NCI-H69 (cell line): ENCODE measurements at regions not wholly inside any gene's neighbourhood (a gene's known extent, or its start where the extent isn't known, plus 50 kb on each side); places are given as distances from the start of the nearest gene placed in this dataset.

ENCODE experiments used
- DNase-seq: peaks from one replicate; lab custom pipeline; 2025; lab: John Stamatoyannopoulos, UW

GRCh38 chr13:62305756-62306155 is 890.1 kb upstream of the PCDH20 start:
- no peak for DNase-seq

DNA sequence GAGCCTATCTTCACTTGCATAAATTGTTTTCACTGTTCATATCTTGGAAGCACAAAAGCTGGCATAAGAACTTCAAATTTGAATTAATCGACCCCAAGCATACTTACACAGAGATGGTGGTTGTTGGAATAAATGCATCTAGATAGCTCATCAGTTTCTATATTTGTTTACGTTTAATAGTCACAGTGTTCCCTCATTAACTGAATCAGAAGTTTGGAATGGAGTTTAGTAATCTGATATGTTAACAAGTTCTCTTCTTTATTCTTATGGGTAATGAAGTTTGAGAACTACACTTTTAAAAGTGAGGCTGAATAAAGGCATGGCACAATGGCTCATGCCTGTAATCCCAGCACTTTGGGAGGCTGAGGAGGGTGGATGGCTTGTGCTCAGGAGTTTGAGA is 886.7 kb upstream of the PCDH20 start:
- DNase-seq: no peak

DNA sequence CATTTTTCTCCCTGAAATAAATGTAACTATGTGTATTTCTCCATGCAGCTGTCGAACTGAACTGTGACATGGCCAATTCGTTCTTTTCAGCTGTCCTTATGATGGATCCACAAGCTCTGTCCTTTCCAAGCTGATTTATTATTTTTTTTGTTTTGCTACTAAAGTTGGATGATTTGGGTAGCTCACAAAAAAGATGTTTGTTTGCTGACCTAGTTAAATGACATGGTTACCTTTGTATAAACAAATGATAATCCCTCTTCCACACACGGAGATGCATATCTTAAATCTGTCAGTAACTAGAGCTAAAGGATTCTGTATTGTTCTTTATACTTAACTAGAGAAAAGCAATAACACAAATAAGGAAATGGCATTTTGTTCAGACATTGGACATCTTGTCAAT is 884.3 kb upstream of the PCDH20 start:
- DNase-seq: peak; percentile 20

DNA sequence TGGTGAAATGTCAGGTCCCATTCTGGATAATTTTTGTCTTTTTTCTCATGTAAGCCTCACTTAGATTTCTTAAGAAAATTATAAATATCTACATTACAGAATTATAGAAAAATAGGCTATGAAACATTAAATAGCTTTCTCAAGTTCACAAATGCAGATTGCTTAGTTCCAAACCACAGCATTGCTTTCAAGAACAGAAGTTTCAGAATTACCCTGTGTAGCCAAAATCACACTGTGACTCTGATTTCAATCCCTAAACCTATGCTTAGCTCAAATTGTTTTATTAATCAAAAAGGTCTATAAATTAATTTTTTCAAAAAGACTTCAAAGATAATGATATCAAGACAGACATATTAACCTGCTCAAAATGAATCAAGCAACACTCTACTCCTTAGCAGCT is 881.2 kb upstream of the PCDH20 start:
- DNase-seq: no peak

DNA sequence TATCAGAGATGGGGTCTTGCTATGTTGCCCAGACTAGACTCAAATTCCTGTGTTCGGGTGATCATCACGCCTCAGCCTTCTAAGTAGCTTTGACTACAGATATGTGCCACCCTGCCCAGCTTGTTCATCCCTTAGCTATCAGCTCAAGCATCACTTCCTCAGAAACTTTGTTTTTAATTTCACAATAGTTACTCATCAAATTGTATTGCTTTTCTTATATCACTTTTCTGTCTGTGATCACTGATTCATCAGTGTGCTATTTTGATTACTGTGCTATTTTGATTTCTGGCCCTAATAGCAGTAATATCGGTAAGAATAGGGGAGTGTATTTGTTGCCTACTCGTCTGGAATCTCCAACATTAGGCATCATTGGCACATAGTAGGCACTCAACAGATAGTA is 878.6 kb upstream of the PCDH20 start:
- DNase-seq: no peak

GRCh38 chr13:62292714-62293480 is 877.2 kb upstream of the PCDH20 start:
- peak; percentile 44 for DNase-seq

DNA sequence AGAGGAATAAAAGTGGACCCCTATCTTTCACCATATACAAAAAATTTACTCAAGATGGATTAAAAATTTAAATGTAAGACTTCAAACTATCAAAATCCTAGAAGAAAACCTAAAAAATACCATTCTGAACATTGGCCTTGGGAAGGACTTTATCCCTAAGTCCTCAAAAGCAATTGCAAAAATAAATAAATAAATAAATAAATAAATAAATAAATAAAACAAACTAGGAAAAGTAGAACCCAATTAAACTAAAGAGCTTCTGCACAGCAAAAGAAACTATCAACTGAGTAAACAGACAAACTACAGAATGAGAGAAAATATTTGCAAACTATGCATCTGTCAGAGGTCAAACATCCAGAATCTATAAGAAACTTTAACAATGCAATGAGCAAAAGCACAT is 874.9 kb upstream of the PCDH20 start:
- DNase-seq: no peak

- DNase-seq: no peak
These were observed 872.1 kb upstream of the PCDH20 start for GRCh38 chr13:62287764-62288163.

DNA sequence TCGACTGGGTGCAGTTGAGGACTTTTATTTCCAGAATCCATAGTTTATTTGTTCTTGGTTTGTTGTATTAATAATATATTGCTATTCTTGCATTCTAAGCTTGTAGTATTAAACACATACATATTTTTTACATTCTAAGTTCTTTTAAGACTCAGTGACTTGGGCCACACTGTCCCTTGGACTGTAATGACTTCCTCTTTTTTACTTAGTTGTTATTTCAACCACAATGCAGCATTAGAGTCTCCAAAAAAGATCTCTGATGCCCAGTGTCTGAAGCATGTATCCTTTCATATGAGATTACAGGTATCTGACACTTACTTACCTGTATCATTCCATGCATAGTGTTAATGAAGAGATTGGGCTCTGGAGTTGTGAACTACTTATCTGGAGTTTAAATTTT is 864.9 kb upstream of the PCDH20 start:
- DNase-seq: no peak

DNA sequence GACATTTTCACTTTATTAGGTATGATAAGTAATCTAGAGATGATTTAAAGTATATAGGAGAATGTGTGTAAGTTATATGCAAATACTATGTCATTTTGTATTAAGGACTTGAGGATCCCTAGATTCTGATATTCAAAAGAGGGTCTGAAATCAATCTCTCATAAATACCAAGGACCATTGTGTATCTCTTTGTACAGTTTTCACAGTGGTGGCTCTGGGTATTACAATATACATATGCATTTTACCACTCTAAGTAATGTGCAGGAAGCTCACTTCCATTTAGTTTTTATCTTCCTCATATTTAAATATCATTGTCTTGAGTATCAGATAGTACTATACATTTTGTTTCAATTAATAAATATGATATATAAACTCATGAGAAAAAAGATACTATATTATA is 862.6 kb upstream of the PCDH20 start:
- DNase-seq: peak; percentile 10

- DNase-seq: no peak
These were observed 836.1 kb upstream of the PCDH20 start for GRCh38 chr13:62251734-62252133.

DNA sequence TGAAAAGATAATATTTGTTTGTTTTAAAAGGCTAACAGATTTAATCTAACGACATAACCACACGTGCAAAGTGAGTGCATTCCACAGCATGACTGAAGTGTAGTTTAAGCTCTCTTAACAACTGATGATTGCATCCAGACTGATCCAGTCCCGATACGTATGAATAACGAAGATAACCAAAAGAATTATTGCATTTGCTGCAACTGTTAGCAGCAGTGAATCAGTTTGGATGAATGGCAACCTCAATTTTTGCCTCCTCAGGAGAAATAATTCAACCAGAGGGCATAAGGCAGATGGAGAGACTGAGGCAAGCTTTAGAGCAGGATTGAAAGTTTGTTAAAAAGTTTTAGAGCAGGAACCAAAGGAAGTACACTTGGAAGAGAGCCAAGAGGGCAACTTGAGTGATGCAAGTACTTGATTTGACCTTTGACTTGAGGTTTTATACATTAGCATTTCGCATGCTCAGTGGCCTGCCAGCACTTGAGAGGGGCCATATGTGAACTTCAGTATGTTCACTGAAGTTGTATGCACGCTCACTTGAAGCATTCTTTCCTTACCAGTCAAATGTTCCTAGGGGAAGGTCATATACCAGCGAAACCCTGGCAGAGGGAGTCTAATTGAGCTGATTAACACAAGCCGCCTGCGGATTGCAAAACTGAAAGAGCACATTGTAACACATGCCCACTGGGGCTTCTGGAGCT is 835.0 kb upstream of the PCDH20 start:
- DNase-seq: peak; percentile 14

DNA sequence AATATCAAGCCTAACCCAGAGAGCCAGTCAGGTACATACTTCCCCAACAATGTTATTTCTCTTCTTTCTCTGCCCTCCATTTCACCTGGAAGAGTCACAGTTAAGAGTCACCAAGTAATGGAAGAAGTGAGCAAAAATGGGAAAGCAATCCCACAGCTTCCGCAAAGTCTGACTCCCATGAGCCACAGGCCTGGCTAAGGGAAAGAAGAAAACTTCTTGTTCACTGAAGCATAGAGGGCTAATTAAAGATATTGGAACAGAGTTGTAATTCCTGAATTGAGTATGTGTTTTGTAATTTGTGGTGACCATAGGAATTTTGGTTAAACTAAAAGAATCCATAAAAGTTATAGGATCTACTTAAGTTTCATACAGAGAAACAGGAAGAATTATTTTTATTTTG is 830.9 kb upstream of the PCDH20 start:
- no peak for DNase-seq

DNA sequence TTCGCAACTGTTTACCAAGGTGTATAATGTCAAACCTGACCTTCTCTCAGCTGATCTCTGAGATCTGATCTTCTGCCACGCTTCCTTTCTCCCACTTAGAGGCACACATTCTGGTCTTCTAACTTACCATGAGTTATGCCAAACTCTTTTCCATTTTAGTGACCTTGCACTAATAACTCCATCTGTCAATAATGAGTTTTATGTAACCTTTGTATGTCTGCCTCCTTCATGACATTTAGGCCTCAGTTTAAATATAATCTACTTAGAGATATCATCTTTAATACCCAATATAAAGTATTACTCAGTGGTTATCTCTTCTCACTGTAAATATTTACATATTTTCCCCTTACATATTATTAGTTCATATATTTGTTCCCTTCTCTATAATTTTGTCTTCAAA is 827.5 kb upstream of the PCDH20 start:
- DNase-seq: peak; percentile 93

DNA sequence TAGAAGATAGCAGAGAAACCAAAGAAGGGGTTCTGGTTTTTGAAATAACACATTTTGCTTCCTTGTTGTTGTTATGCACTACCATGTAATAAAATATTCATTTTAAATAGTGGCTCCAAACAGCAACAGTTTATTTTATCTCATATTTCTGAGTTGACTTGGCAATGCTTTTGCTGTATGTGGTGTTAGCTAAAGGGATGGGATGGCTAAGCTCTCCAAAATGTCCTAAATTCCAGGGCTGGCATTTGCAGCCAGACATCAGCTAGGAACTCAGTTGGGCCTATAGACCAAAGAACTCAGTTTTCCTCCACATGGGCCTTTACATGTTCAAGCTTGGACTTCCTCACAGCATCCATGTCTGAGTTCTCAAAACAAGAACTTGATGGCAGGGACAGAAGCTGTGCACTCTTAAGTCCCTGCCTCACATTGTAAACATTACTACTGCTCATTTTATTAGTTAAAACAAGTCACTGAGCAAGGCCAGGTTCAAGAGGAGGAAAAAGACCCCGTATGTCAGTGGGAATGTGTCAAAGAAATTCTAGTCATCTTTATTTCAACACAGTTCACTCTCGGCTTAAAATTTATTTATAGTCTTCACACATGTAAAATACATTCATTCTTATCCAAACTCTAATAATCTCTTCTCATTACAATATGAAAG is 819.3 kb upstream of the PCDH20 start:
- no peak for DNase-seq

- no peak for DNase-seq
These were observed 795.3 kb upstream of the PCDH20 start for GRCh38 chr13:62210951-62211350.

GRCh38 chr13:62209529-62209928 is 793.9 kb upstream of the PCDH20 start:
- DNase-seq: peak; percentile 74

GRCh38 chr13:62207388-62207787 is 791.7 kb upstream of the PCDH20 start:
- DNase-seq: no peak

GRCh38 chr13:62206165-62206564 is 790.5 kb upstream of the PCDH20 start:
- no peak for DNase-seq

DNA sequence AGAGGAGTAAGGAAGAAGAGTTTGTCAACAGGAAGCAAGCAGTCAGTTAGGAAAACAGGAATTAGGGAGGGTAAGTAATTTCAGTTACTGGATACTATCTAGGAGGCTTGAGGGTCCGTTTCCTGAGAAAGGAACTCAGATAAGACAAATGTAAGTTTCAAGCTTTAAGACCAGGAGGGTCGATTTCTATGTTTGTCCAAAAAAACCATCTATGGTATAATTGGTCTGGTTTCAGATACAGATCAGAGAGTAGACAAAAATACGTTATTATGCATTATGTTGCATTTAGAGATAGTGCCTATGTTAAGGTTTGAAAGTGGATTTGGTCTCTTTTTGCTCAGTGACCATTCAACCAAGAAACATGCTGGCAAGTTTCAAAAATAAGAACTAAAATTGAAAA is 789.6 kb upstream of the PCDH20 start:
- no peak for DNase-seq

- DNase-seq: no peak
These were observed 778.7 kb upstream of the PCDH20 start for GRCh38 chr13:62194371-62194770.

- DNase-seq: no peak
These were observed 778.3 kb upstream of the PCDH20 start for GRCh38 chr13:62193919-62194318.

- peak; percentile 89 for DNase-seq
These were observed 770.1 kb upstream of the PCDH20 start for GRCh38 chr13:62185631-62186255.
